Activated naive CD4-positive, alpha-beta T cell (primary cell): ENCODE measurements at regions not wholly inside any gene's neighbourhood (a gene's known extent, or its start where the extent isn't known, plus 50 kb on each side); places are given as distances from the start of the nearest gene placed in this dataset.
"Not testable (repeated sequence)": the region's sequence is repeated elsewhere in the genome, so short reads cannot be mapped to it uniquely, and the experiment has no call there.

Experiments
- DNase-seq, 4 experiments: peaks; one replicate each; lab custom pipeline; 2025; lab: John Stamatoyannopoulos, UW

DNA sequence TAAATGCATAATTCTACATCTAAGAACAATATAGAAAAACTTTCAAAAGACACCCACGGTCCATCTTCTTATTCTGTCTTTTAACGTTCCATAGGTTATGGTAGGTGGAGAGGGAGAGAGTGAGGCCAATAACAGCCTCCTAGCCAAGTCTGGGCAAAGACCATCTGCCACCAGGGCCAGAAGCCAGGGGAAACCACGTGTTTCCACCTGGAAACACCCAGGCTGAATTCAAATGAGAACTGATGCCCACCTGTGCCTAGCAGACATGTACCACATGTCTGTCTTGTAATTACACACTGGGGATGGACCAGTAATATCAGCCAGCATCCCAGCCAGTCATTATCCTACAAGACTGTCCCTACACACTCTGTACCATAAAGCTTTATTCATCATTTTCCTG is 1573.1 kb downstream of the EFNB2 start:
- no peak for DNase-seq

DNA sequence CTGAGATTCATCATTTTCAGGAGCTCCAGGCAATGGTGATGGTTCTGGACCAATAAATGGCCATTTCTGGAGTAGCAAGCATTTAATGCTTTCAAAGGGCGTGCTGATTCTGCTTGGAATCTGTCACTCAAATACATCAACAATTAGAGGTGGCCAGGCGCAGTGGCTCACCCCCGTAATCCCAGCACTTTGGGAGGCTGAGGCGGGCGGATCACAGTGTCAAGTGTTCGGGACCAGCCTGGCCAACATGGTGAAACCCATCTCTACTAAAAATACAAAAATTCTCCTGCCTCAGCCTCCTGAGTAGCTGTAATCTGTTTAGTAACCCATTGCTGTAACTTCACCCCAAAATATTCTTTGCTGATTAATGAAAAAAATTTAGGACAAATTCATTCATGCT is 1574.2 kb downstream of the EFNB2 start:
- DNase-seq = no peak

DNA sequence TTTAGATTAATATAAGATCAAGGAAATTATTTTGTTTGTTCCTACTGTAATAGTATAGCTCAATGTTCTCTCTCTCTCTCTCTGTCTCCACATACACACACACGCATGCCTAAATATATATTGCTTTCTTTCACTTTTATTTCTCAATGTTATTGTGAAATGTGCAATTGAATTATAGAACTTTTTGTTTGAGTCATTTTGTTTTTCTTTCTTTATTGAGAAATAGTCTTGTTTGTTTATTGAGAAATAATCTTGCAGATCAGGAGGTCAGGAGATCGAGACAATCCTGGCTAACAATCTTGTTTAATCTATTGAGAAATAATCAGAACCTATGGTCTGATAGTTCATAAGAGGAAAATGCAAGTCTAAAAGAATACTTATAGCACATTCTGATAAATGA is 1581.3 kb downstream of the EFNB2 start:
- no peak for DNase-seq

DNA sequence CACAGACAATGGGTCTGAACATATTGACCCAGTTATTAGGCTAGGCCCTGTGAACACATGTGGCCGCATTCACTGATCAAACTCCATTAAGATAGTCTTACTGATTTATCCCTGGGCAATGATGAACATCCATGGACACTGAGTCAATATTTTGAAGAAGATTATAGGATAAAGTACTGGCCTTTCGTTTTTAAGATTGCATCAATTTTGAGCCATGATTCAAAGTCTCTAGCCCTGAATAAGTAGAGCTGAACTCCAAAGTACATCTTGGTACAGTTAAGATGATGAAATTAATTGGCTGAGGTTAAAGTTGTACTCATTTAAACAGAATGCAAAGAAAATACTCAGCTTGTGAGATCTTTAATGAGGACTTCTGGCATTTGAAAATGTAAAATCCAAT is 1581.9 kb downstream of the EFNB2 start:
- no peak for DNase-seq

DNA sequence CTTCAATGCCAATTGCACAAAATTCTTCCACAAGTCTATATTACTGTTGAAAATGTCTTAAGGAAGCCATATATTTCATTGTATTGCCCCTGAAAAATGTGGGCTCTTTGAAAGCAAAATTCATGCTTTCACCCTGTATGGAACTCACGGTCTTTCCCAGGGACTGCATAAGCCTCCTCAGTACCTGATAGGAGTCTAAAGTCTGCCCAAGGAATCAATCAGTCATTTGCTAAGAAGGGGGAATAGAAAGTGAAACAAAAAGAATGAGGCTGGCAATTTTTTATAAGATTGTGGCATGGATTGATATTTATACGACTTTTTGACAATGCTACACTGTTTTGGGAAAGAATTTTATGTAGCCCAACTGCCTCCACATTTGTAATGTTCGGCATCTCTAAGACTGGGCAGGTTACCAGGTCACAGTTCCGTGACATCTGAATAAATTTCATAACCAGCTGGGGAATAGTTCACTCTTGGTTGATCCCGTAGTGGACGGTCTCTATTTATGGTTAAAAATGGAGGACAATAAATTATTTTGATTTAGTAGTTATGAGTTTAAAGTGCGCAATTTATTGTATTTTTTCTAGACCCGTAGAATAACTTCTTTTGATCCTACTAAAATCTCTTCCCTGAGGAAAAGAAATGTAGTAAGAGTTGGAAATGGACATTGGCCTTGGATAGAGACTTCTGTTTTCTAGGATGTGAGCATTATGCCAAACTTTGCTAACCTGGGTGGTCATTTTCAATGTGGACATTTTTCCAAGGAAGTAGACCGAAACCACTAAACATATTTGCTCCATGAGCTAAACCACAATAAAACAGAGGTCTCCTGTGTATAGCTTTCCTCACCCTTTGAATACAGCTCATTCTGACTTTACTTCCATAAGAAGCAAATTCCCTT is 1585.4 kb downstream of the EFNB2 start:
- no peak for DNase-seq

DNA sequence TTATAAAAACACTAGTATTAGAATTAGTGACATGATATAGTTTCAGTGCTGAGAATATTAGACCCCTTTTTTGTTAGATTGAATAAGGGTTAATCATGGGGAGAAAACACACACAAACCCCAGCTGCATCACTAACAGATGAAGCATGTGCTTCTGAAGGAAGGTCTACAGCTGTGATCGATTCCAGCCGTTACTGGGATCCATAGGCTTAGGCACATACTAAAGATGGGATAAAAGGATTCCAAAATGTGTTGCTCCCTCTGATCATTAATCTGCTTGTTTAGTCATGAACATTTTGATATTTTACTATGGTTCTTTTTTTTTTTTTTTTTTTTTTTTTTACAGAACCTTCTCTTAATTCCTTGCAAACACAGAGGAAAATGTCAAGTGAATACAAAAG is 1591.3 kb downstream of the EFNB2 start:
- DNase-seq = no peak

DNA sequence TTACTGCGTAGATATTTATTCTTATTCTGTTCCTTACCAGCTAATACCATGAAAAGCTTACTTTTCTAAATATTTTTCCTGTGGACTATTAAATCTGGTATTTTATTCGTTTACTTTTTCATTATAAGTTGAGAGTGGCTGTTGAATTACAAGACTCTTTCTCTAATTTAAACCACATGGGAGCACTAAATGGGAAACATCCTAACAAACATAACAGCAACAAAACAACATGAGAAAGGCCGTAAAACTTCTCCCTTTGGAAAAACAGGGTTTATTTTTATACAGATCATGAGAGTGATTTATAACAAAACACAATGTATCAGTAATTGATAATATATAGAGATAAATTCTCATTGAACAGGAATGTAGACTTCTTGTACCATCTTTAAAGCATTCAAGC is 1592.1 kb downstream of the EFNB2 start:
- no peak for DNase-seq

DNA sequence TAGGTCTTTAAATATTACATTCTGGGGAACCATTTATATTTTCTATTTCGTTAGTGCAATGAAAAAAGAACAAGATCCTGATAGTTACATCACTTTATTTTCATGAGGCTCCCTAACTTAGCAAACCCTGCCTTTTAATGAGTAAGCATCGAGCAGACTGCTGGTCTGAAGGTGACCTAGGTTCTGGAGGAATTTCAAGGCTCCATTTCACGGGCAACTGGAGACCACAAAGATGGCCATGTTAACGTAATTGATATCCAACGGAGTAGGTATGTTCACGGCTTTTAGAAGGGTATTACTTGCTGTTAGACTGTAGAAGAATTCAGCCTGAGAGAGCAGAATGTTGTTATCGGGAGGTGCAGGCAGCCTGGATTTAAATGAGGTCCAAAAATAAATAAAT is 1597.6 kb downstream of the EFNB2 start:
- no peak for DNase-seq

DNA sequence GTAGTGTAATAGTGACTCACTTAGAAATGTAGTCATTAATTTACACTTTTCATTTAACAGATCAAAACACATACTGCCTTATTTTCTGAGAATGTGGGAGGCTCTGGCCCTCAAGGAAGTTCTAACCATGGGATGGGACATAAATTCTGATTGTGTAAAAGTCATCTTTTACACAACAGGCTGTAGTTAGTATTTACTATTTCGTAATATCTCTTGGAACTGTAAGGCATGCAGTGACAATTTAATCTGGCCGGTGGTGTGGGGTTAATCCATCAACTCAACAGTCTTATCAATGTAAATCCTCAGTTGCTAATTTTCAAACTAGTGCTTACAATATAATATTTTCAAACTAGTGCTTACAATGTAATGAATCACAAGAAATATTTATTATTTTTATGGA is 1599.2 kb downstream of the EFNB2 start:
- no peak for DNase-seq

DNA sequence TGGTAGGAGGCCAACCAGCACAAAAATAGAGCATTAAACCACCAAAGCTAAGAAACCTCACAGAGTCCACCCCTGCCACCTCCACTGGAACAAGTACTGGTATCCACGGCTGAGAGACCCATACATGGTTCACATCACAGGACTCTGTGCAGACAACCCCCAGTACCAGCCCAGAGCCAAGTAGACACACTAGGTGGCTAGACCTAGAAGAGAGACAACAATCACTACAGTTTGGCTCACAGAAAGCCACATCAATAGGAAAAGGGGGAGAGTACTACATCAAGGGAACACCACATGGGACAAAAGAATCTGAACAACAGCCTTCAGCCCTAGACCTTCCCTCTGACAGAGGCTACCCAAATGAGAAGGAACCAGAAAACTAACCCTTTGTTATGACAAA is 1614.9 kb downstream of the EFNB2 start:
- not testable (repeated sequence) for DNase-seq

DNA sequence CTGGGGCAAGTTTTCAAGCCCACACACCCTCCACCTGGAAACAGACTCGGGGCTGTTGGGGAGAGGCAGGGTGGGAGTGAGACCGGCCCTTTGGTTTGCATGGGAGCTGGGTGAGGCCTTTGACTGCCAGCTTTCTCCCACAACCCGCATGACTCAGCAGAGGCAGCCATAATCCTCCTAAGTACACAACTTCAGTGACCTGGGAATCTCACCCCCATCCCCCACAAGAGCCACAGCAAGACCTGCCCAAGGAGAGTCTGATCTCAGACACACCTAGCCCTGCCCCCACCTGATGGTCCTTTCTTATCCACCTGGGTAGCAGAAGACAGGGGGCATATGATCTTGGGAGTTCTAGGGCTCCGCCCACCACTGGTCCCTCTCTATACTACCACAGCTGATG is 1615.4 kb downstream of the EFNB2 start:
- DNase-seq = no peak

DNA sequence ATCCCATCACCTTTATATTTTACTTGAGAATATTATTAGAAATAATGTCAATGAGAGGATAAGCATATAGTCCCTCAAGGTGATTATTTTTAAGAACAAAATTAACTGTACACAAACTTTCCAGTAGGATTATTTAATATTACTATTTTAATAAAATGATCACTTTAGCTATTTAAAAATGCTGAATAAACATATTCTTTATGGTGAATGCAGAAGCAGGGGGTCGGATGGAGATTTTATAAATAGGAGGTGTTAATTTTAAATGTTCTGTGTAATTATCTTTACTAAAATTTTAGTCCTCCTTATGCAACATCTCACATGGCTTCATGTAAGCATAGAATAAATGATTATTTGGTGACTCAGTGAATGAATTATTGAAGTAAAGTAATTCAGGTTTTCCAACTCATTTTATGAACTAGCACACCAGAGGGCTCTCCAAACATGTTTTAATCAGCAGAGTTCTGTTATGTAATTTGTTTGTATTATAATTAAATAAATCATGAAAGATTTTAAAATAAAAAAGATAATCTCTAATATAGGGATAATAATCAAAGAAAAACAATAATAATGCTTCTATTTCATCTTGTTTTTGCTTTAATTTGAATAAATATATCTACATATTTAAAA is 1635.2 kb downstream of the EFNB2 start:
- no peak for DNase-seq

DNA sequence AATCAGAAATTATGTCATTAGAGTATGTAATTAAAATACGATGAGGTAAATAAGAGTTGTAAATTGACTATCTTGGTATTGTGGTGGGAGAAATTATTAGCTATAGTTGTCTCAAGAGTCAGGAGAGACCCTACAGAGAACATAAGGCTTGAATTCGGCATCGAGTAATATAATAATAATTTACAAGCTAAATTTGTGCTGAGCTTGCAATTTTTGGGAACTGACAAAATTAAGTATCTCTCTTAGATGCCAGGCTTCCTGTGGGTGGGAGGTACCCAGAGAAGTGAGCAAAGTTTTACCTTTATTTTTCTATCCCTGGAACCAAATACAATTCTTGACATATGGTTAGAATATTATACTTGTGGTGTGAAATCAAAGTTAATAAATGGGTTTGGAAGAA is 1637.0 kb downstream of the EFNB2 start:
- no peak for DNase-seq

DNA sequence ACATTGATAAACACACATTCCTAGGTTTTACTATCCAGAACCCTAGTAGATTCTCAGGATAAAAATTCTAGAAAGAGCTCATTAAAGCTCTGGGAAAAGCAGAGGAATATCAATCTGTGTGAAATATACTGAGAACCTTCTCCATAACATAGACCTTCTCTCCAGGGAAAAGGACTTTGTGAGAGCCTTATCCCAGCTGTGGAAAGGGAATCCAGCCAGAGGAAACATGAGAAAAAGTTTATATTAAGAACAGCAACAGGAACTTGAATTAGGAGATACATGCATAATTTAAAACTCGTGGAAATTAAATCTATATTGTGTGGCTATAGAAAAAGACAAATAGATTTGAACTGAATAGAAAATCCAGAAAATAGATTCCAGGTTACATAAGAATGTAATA is 1639.9 kb downstream of the EFNB2 start:
- DNase-seq = no peak

DNA sequence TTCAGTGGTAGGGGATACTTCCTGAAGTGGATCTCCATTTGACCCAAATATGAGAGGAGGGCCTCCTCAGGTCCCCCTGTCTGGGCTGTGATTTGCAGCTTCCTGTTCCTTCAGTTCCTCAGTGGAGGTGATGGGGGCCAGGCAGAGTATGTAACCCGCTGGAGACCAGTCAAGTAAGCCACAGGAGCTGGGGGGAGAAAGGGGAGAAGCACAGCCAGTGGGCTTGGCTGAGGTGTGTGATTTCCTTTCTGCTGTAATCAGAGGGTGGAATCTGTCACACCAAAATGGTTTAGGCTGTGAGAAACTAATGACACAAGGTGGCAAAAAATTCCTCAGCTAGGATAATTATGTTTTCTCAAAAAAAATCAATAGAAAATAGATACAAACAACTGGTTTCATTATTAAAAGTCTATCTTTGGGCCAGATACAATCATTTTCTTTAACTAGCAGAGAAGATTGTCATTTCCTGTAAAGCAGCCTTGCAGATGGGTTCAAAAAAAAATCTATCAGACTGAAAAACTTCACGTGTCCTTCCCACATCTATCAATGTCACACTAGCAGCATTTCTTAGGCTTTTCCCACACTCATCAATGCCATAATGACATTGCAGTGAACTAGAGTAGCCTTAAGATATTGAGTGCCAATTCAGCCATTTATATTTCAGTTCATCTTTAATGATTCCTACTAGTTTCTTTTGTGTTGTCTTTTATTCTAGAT is 1660.3 kb downstream of the EFNB2 start:
- no peak for DNase-seq

DNA sequence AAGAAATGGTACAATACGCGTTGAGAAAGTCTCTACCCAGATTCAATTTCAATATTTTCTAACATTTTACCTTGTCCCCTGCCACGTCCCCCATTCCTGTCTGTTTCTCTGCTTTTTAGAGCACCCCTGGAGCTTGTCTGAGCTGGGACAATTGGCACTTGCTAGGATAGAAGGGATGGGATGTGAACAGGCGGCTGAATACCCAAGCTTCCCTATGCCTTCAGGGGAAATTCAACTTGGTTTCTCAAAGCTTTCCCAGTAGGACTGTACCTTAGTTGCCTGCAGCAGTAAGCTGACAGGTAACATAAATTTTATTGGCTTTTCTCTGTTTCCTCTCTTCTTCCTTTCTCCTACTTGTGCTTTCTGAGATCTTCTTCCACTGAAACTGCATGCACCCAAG is 1663.3 kb downstream of the EFNB2 start:
- DNase-seq = no peak

DNA sequence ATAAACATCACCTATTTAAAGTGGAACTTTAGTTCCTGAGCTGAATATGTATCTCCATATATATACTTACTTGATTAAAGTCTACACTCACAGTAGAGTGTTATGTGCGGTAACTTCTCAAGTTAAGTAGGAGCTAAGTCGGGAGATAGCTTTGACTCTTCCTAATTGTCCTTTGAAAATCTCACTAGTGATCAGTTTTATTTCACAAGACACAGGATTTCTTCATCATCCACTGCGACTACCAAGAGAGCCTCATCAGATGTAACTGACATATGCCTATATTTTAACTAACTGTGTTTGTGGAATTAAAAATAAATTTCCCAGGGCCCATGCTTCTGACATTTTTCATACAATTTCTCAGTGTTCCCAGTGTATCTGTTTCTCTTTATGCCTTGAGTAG is 1664.0 kb downstream of the EFNB2 start:
- DNase-seq = no peak

DNA sequence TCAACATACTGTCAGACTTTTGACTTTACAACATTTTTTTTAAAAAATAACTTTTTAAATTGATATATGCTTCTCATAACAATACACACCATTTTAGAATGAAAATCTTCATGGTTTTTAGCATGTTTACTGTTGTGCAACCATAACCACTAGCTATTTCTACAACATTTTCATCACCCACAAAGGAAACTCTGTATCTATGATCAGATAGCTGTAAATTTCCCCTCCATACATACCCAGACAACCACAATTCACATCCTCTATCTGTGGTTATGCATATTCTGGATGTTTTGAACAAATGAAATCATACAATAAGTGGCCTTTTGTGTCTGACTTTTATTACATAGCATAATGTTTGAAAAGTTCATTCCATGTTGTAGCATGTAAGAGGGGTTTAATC is 1666.0 kb downstream of the EFNB2 start:
- no peak for DNase-seq

DNA sequence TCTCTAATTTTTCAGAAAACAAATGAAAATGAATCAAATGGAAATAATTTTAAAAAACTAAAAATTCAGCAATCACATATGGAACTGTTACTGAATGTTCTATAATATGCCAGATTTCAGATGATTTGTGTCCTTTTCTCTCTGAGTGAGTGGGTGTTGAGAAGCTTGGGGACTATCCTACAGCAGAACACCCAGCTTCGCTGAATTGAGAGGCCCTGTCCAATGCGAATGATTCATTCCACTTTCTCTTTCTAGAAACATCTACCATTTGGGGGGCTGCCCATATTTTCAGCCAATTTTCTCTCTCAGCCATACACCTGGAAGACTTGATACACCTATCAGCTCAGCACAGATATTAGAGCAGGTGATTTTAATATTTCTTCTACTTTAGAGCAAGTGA is 1666.7 kb downstream of the EFNB2 start:
- no peak for DNase-seq

DNA sequence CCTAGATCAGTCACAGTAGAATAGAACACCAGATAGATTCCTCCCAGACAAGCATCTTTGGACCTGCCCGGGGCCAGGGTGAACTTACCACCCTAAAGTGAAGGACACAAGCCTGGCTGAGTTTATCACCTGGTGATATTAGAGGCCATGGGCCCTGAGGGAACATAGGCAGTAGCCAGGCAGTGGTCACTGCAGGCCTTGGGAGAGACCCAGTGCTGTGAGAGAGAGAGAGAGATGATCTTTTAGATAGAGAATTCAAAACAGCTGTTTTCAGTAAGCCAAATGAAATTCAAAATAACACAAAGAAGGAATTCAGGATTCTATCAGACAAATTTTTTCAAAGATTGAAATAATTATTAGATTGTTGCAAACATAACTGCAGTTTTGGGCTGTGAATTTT is 1679.9 kb downstream of the EFNB2 start:
- no peak for DNase-seq

DNA sequence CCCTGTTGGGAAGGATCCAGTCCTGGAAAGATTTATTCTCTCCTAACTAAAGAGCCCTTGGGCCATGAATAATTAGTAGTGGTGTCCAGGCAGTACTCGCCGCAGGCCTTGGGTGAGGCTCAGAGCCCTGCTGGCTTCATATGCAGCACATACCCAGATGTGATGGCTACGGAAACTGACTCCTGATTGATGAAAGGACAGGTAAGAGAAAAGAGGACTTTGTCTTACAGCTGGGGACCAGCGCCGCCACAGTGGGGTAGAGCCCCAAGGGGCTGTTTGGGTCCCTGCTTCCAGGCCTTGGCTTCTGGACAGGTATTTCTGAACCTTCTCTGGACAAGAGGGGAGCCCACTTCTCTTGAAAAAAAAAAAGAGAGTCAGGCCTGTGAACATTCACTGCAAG is 1680.8 kb downstream of the EFNB2 start:
- DNase-seq = no peak

DNA sequence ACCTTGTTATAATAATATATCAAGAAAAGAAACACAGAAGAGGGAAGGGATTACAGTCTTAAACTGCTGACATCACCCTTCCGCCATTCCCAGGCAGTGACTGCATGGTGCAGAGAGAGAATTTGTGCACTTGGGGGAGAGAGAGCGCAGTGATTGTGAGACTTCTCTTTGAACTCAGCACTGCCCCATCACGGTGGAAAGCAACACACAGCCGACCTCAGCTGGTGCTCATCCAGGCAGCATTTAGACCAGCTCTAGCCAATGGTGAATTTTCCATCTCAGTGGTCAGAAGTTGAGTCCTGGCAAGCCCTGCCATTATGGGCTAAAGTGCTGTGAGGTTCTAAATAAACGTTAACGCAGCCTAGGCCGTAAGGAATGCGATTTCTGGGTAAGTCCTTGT is 1681.5 kb downstream of the EFNB2 start:
- DNase-seq = no peak

DNA sequence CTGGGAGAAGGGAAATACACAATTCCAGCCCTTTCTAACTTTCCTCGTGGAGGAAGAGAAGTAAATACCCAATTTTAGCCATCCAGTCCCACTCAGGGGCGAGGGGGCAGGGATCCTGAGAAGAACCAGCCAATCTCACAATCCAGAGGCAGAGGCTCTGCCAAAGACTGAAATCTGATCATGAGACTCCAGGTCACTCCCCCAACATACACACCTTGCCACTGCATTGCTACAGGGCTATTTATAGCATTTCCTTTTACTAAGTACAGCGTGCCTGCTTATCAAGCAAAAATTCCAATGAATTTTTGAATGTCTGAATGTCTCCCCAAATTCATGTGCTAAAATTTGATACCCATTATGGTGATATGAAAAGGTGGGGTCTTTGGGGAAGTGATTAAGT is 1687.5 kb downstream of the EFNB2 start:
- DNase-seq = no peak
